NCI-H526 (cell line): ENCODE measurements at regions not wholly inside any gene's neighbourhood (a gene's known extent, or its start where the extent isn't known, plus 50 kb on each side); places are given as distances from the start of the nearest gene placed in this dataset.

Source experiments
- DNase-seq, 2 experiments: peaks; one replicate each; lab custom pipeline; 2025; lab: John Stamatoyannopoulos, UW

DNA sequence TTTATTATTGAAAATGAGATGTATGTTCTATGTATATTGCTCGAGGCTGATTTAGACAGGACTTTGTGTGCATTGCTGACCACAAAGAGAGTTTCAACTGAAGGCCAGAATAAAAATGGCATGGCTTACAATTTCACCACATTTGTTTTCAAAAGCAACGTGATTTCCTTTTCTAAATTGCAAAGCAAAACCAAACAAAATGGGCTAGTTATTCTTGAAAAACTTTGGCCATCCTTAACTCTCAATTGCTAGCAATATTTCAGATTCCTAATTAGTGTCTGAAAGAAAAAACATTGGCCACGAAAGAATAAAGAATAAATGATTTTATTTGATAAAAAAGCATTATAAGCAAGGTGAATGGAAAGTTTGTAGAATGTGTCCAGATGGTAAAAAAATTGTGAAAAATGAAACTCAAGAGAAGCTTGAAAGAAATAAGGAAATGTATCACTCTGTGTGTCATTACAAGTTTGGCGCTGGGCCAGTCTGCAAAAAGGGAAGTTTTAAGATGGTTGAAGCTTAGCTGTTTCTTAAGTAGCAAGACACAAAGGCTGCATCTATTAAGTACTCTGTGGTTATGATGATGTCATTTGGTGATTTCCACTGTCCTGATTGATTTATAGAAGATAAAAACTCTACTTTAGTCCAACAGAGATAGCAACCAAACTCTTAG, 89.2 kb upstream of the PRLR start:
- DNase-seq: no peak

DNA sequence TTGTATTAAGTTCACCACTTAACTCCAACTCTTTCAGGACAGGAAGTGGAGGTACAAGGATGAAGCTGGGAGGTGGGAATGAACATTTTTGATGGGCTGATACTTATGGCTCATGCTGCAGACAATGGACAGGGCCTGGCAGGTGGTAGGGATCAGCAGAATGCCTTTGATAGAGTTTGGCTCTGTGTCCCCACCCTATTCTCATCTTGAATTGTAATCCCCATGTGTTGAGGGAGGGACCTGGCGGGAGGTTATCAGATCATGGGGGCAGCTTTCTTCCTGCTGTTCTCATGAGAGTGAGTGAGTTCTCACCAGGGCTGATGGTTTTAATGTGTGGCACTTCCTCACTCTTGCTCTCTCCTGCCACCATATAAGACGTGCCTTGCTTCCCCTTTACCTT, 87.3 kb upstream of the PRLR start:
- DNase-seq: no peak

DNA sequence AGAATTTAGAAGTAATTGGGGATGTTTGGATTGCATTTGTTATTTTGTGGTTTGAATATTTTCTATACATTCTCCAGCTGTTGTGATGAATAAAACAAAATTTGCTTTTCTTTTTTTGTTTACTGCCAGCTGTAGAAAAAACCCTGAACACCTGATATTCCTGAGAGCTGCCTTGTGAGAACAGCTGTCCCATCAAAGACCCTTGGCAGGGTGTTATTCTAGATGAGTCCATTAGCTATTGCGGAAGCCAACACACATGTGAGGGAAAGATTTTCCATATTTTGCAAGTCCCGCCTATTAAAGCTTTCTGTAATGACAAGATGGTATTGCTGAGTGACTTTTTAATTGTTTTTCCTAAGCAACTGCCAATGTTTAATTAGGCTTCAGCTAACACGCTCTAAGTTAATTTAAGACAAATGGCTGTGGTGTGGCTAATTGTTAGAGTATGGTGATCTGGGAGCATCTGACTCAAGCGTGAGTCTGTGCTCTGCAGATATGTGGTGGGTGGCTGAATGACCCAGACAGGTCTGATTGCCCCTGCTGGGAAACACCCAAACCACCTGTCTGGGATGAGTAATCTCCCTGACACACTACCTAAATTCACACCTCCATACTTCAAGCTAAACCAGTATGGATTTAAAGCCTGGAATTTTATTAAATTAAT, 86.5 kb upstream of the PRLR start:
- no peak for DNase-seq

DNA sequence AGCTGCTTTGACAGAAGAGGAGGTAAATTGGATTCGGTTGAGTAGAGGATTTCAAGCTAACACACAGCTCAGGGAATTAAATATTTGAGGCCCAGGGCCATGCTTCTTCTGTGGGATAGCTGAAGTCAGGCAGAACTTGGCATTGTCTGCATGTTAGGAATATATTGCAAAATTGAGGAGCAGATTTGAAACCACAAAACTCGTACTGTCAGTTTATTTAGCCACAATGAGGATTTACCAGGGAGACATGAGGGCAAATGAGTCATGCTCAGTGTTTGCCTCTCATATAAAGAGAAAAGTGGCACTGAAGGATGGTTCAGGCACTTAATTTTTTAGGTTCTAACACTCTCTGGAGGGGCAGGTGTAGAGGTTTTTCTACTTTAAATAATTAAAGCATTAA, 83.0 kb upstream of the PRLR start:
- DNase-seq: no peak

DNA sequence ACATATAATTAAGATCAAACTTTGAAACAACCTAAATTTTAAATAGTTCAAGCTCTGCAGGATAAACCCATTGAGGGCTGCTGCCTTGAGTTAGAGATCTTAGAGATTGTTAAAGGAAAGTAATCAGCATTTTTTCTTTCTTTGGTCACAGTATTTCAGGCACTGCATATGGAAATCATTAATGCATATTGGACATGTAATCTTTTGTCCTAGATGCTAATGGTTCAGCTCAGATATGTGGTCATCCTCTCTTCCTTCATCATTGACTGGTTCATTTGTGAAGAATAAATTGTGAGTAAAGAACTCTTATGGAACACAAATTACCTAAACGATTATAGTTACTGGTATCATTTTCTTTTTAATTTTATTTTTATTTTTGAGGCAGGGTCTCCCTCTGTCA, 82.0 kb upstream of the PRLR start:
- DNase-seq: no peak

DNA sequence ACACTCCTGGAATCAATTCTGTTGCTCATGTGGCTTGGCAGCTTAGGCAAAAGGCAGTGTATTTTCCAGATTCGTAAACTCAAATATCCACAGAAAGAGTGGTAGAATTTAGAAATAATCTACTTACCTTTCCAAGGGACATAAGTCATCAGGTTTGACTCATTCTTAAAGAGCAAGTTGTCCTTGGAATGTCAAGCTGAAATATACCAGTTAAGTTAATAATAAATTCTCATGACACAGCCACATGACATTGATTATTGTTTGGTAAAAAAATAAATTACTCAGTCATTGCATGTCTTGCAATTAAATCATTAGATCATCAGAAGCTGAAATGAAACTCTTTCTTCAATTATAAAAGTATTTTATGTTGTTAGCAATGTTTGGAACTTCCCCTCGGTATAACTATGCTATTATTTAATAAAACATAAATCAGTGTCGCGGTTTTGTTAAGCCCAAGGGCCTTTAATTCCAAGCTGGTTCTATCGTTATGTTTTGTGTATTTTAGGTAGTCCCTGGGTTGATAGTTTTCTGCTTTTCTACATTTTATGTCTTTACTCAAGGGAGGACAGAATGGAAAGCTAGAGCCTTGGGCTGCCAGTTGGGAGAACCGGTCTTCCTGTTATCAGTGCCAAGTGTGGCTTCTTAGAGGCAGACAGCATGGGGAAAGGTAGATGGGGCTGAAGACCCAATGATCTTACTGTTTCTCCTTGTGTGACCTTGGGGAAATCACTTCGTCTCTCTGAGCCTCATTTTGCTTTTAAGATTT, 79.3 kb upstream of the PRLR start:
- DNase-seq: no peak

DNA sequence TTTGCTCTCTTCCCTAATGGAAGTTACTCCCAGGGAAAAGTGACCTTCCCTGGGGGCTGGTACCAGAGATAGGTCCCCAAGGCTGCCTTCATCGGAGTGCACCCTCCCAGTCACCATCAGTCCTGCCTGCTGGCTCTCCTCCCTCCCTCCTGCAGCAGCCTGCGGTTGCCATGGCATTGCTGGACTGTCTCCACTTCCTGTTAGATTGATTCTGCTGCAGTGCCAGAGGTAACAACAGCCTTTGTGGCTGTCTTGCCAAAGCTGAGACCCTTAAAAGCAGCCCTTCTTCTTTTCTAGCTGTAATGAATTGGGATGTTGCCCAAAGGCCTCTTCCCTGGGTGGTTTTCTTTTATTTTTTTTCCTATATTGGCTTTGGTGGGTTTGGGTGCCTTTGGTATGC, 78.1 kb upstream of the PRLR start:
- peak in 1 of 2 experiments; percentile 7 for DNase-seq

DNA sequence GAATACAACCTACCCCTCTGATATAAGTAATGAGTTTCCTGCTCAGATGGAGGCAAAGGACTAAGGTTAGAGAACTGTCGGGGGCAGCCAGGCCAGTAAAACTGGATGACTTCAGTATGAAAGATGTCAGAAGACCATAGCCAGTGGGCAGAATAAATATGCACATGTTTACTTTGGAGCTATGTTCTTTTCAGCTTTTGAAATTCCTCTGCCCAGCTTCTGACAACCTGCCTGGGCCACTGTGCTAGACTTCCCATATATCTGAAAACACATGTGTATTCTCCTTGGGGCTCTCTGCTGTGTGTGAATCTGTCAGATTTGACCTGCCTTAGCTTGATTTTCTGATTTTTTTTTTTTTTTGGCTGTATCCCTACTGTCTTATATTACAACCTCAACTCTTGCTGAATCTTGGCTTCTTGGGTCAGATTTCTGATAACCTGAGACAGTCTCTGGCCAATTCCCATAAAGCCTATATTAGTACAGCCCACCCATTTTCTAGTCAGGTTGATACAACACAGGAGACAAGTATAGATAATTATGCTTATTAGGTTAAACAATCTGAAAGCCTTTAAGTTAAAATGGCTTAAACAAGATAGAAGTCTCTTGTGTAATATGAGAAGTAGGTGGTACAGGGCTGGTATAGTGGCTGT, 76.6 kb upstream of the PRLR start:
- DNase-seq: no peak

DNA sequence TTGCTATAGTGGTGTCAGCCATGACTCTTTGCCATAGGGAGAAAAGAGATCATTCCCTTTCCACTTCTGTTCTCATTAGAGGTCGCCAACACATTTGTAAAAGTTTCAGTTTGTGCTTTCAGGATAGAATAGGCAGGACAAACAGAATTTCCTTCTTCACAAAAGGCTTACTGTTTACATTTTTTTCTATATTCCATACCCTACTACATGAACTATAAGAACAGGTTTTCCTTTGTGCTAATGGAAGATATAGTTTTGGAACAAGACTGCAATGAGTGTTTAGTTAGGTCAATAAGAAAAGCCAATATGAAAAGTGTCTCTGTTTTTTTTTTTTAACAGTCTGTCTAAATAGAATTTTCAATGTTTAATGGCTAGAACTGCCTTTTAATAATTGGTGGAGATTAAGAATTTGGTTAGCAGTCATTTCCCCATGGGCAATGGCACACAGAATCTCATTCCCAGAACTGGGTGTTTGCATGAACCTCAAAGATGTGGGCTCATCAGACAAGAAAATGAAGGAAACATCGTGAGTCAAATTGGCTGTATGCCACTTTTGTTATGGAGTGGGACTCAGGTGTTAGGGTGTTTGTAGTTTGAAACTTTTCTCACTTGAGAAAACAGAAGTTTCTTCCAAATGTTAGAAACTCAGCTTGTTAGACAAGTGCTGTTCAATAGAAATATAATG, 75.2 kb upstream of the PRLR start:
- no peak for DNase-seq

DNA sequence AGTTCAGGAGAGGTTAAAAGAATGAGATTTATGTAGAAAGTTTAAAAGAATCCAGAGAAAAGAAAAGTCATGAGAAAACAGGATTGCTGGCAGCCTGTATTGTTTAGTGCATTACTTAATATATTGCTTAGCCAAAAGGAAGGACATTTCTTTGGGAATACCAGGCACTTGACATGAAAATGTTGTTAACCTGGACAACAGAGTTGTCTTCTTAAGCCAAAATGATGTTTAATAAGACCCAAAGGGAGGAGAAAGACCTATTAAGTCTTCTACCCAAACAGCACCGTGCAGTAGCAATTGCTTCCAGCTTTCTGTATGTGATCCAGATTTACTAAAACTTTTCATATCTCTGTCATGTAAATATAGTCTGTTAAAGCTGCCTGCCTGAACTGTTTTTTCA, 74.0 kb upstream of the PRLR start:
- DNase-seq: no peak

DNA sequence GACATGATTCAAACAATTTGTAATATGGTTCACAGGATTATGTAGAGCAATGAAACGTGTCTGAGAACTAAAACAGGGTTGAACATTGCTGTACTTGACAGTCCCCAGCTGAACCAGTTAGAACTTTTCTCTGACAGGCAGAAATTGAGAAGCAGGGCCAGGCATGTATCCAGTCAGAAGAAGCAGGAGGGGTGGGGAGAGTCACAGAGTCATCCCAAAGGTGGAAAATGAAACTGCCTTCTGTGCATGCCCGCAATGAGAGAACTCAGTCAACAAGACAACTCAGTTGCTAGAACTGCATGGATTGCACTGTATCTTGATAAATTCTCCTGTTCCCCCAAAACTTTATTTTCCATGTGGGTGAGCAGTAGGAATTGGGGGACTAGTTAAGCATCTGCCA, 72.9 kb upstream of the PRLR start:
- no peak for DNase-seq

DNA sequence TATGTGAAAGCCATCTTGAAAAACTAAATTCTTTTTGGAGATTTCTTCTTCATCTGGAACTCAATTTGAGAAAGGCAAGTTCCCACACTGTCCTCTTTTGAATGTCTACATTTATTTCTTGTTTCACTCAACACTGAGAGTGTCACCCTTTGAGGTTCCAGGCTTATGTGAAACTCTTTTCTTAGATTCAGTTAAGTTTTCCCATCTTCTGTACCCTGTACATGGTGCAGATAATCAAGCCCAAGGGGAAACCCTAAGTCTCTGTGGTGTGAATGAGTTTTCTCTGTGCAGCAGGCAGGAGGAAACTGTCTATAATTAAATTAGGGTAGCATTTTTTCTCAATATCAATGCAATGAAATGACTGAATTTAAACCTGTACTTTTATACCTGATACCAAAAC, 72.3 kb upstream of the PRLR start:
- DNase-seq: no peak

DNA sequence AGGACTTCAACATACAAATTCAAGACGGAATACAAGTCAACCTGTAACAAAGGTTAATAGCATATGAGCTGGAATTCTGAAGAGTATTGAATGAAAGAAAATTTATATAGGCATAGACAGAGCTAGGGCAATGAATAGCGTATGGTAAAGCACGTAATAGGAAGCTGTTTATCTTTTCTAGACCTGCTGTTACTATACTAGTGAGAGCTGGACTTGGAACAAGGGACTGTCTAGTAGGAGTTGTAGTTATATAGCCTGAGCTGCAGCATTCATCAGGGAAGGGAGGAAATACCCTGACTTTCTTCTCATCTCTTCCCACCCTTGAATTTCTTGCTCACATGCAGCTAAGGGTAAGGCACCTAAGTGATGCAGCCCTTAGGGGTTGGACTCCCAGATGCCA, 67.5 kb upstream of the PRLR start:
- no peak for DNase-seq

DNA sequence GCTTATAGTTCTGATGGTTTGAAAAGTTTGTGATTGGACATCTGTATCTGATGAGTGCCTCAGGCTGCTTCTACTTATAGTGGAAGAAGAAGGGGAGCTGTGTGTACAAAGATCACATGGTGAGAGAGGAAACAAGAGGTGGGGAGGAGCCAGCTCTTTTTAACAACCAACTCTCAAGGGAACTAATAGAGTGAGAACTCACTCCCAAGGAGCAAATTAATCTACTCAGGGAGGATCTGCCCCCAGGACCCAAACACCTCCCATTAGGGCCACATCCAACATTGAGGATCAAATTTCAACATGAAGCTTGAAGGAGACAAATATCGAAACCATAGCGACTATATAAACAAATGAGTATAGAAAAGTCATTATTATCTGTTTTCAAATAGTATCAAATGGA, 64.7 kb upstream of the PRLR start:
- peak; percentile 51 to 53 for DNase-seq

DNA sequence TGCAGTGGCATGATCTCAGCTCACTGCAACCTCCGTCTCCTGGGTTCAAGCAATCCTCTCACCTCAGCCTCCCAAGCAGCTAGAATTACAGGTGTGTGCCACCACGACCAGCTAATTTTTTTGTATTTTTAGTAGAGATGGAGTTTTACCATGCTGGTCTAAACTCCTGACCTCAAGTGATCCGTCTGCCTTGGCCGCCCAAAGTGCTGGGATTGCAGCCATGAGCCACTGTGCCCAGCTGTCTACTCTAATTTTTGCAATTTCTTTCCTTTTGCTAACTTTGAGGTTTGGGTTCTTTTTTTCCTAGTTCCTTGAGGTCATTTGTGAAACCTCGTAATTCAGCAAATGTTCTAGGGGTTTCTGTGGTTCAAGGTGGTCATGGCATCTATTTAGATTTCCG, 63.7 kb upstream of the PRLR start:
- no peak for DNase-seq

DNA sequence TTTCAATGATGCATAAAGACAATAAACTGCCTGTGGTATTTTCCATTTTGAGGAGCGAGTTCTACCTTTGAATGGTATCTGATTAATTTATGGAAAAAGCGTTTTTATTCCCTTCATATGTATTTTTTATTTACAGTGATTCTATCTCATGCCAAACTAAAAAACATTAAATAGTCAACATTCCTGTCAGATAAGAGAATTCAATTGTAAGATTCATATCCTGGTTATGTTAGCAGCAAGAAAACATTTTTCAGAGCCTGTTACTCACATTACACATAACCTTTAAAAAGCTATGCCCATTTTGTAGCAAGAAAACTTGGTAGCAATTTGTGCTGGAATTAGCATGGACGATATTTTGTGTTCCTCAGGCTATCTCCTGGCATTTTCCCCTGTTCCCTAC, 55.1 kb upstream of the PRLR start:
- DNase-seq: no peak

DNA sequence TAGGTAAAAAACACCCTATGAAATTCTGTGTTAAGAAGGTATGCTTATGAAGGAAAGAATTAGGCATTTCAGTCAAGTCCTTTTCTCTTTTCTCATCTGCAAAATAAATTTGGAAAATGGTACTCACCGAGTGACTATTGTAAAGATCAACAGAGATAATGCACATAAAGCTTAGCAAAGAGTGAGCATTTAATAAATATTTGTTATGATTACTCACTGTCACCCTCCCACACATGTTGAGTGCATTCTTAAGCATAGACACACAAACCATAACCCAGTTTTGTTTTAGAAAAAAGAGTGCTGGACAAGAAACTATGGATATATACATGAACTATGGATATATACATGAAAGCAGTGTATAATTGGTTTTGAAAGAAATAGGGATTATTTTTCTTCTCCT, 54.7 kb upstream of the PRLR start:
- no peak for DNase-seq

DNA sequence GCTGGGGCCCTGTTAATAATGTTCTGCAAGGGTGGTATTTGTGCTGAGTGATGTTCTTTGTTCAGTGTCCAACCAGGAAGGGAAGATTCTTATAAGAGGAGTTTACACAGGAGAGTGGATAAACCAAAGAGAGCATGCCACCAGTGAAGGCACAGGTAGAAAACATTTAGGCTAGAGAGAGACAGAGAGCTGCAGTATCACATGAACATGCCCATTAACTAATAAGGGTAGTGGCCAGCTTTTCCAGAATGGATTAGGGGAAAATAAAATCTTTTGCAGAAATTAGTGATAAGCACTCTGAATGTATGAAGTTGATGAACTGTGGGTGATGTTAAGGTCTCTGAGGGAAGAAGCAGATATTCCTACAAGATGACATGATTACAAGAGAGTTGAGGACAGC, 54.1 kb upstream of the PRLR start:
- no peak for DNase-seq

DNA sequence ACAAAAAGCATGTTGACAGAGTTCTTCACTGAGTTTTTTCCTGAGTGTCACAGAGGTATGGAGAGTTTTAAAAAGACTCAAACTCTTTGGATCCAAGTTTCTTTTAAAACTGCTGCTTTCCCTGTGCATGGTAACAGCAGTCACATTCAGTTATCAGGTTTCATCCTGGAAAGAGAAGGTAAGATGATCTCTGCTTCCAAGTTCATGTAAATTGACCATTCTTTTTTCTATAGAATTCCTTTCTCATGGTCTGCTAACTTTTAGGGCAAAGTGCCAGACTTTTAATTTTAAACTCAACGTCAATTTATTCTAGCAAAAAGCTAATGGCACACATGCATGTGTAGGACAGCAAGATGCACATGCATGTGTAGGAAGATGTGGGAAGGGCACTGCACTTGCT, 52.5 kb upstream of the PRLR start:
- no peak for DNase-seq

DNA sequence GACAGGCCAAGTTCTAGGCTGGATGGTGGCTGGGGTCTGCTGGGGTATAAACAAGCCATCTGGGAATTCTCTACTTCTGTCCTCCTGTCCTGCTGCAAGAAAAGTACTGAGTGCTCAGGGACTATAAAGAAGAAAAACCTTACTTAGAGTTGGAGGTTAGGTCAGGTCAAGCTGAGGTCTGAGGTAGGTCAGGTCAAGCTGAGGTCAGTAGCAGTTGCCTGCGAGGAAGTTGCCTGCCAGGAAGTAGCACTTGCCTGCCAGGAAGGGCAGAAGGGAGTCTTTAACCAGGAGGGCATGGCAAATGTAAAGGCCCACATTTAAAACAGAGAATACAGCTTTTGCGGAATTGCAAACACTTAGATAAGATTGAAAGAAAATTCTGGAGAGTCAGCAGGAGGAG, 51.3 kb upstream of the PRLR start:
- no peak for DNase-seq
